Endothelial cell of umbilical vein (primary cell): ENCODE measurements at regions not wholly inside any gene's neighbourhood (a gene's known extent, or its start where the extent isn't known, plus 50 kb on each side); places are given as distances from the start of the nearest gene placed in this dataset.

ENCODE experiments used
- BruUV-seq: library from RNA; stranded (reverse); fragments of 400-500 nt; replicated peaks from 2 replicates; lab custom pipeline; 2021; lab: Mats Ljungman, UMichigan
- CTCF ChIA-PET: fragments of 300-600, 350-600 bp; sonication (Branson Sonifier 250); formaldehyde crosslinking; loops from one replicate; lab custom pipeline; 2021; ENCODE audit warnings: antibody characterized with exemption, inconsistent platforms; lab: Charles Lee
- POLR2A ChIA-PET: fragments of 300-600, 350-600 bp; sonication (Branson Sonifier 250); formaldehyde crosslinking; loops from one replicate; lab custom pipeline; 2021; ENCODE audit warnings: antibody characterized with exemption, inconsistent platforms; lab: Charles Lee
- DNase-seq: peaks from one replicate; pipeline ENCODE4 v3.0.0-alpha.2; 2011; ENCODE audit warnings: low read depth, low spot score
- FAIRE-seq: peaks from 2 replicates; lab custom pipeline; 2011; peaks lifted over from hg19 to GRCh38; lab: Jason Lieb, UNC
- H2AFZ ChIP-seq: 2 replicates; pipeline ENCODE4 v1.6.0; 2012; ENCODE audit warnings: low read depth, low read length, control low read depth, inconsistent platforms
- H3K27ac ChIP-seq: 2 replicates; pipeline ENCODE4 v1.5.1; 2011; ENCODE audit warnings: low read depth, mild to moderate bottlenecking, control low read depth, low read length, moderate library complexity; ENCODE audit not compliant: insufficient read depth
- H3K27me3 ChIP-seq, 2 experiments: 2 replicates each; pipeline versions ENCODE4 v1.6.0 to v1.6.1; 2011; ENCODE audit warnings: low read length in 2 of 2, mixed read lengths in 1 of 2; ENCODE audit not compliant: control insufficient read depth in 2 of 2, insufficient read depth in 2 of 2
- H3K36me3 ChIP-seq, 2 experiments: 2 replicates in 1 of 2; 3 replicates in 1 of 2; pipeline ENCODE4 v1.5.1; 2011; ENCODE audit warnings: low read length in 2 of 2, mild to moderate bottlenecking in 1 of 2, moderate library complexity in 1 of 2; ENCODE audit not compliant: control insufficient read depth in 2 of 2, insufficient read depth in 2 of 2; ENCODE audit errors: extremely low read depth in 1 of 2
- H3K4me1 ChIP-seq: 3 replicates; pipeline ENCODE4 v1.5.1; 2011; ENCODE audit warnings: mild to moderate bottlenecking, low read length; ENCODE audit not compliant: control insufficient read depth, insufficient read depth; ENCODE audit errors: extremely low read depth
- H3K4me2 ChIP-seq: 2 replicates; pipeline ENCODE4 v1.6.1; 2011; ENCODE audit warnings: low read length, control low read depth, mixed read lengths; ENCODE audit not compliant: insufficient read depth
- H3K4me3 ChIP-seq, 3 experiments: fragments of 200-600 bp in 1 of 3; sonication (generic), shearing (Covaris generic) in 1 of 3; replicated peaks in 1 of 3; 2 replicates each; pipeline ENCODE4 v1.5.1; 2011 to 2016; ENCODE audit warnings: control low read depth in 3 of 3, low read length in 3 of 3, mild to moderate bottlenecking in 2 of 3, inconsistent platforms in 1 of 3, low read depth in 1 of 3, moderate library complexity in 1 of 3; ENCODE audit not compliant: insufficient read depth in 1 of 3
- H3K79me2 ChIP-seq: 2 replicates; pipeline ENCODE4 v1.6.0; 2012; ENCODE audit warnings: low read length, inconsistent platforms; ENCODE audit not compliant: control insufficient read depth, insufficient read depth
- H3K9ac ChIP-seq: replicated peaks from 2 replicates; pipeline ENCODE3; 2011; ENCODE audit warnings: low read length, control low read depth; ENCODE audit not compliant: insufficient read depth; ENCODE audit errors: extremely low read depth
- H3K9me1 ChIP-seq: replicated peaks from 3 replicates; pipeline ENCODE4 v1.6.0; 2011; ENCODE audit warnings: mild to moderate bottlenecking, low read length; ENCODE audit not compliant: control insufficient read depth, insufficient read depth; ENCODE audit errors: extremely low read depth
- H3K9me3 ChIP-seq: replicated peaks from 2 replicates; pipeline ENCODE4 v1.5.1; 2012; ENCODE audit warnings: low read length, inconsistent platforms; ENCODE audit not compliant: control insufficient read depth, insufficient read depth
- H4K20me1 ChIP-seq: replicated peaks from 2 replicates; pipeline ENCODE3; 2011; ENCODE audit warnings: mild to moderate bottlenecking, low read length; ENCODE audit not compliant: control insufficient read depth, insufficient read depth; ENCODE audit errors: extremely low read depth
- EZH2 ChIP-seq: IDR thresholded peaks from 2 replicates; pipeline ENCODE4 v1.6.1; 2012; ENCODE audit warnings: borderline replicate concordance, low read depth, mild to moderate bottlenecking, moderate library complexity, low read length, inconsistent platforms; ENCODE audit not compliant: severe bottlenecking
- FOS ChIP-seq: IDR thresholded peaks from 2 replicates; pipeline ENCODE4 v1.6.1; 2011; ENCODE audit warnings: mild to moderate bottlenecking, low read length, moderate library complexity, borderline replicate concordance; ENCODE audit not compliant: insufficient read depth
- GATA2 ChIP-seq: IDR thresholded peaks from 2 replicates; pipeline ENCODE4 v1.7.0; 2011; ENCODE audit warnings: low read depth, mild to moderate bottlenecking, moderate library complexity, mixed read lengths, low read length; ENCODE audit not compliant: insufficient read length, insufficient read depth
- JUN ChIP-seq: IDR thresholded peaks from 2 replicates; pipeline ENCODE4 v1.6.1; 2011; ENCODE audit warnings: borderline replicate concordance, low read depth; ENCODE audit not compliant: insufficient read length, insufficient read depth
- MYC ChIP-seq: IDR thresholded peaks from one replicate; pipeline ENCODE4 v1.6.1; 2011; ENCODE audit warnings: mild to moderate bottlenecking, low read depth, low read length
- POLR2A ChIP-seq: IDR thresholded peaks from 2 replicates; pipeline ENCODE4 v1.6.1; 2012; ENCODE audit warnings: low read depth, mild to moderate bottlenecking, control low read depth, low read length
- POLR2AphosphoS5 ChIP-seq: IDR thresholded peaks from 2 replicates; pipeline ENCODE4 v1.6.1; 2012; ENCODE audit warnings: low read depth, mild to moderate bottlenecking, control low read depth, low read length, moderate library complexity; ENCODE audit not compliant: insufficient read depth
- dilution Hi-C: fragments of 300-500 bp; cut with MboI; formaldehyde crosslinking; loops from one replicate; pipeline ENCODE4 v1.15.0; 2019; ENCODE audit warnings: low sequenced_read_pairs; ENCODE audit not compliant: extremely low pct_ligation_motif_present
- intact Hi-C: fragments of 100-400 bp; cut with micrococcal nuclease; formaldehyde crosslinking; loops from one replicate; pipeline ENCODE4 v1.10.0; 2022
- TF ChIP-seq, protein P1 (sequence below): IDR thresholded peaks from 2 replicates; pipeline ENCODE4 v1.6.1; 2011; ENCODE audit not compliant: insufficient read depth, insufficient read length
- TF ChIP-seq, protein P2 (sequence below), 2 donors: IDR thresholded peaks; 1 replicate in 1 of 2; 2 replicates in 1 of 2; pipeline ENCODE4 v1.5.1; 2011; ENCODE audit warnings: low read length in 2 of 2, mild to moderate bottlenecking in 2 of 2, moderate library complexity in 2 of 2, control low read depth in 1 of 2, inconsistent platforms in 1 of 2, low read depth in 1 of 2; ENCODE audit not compliant: insufficient read depth in 1 of 2; ENCODE audit errors: extremely low read depth in 1 of 2

DNA sequence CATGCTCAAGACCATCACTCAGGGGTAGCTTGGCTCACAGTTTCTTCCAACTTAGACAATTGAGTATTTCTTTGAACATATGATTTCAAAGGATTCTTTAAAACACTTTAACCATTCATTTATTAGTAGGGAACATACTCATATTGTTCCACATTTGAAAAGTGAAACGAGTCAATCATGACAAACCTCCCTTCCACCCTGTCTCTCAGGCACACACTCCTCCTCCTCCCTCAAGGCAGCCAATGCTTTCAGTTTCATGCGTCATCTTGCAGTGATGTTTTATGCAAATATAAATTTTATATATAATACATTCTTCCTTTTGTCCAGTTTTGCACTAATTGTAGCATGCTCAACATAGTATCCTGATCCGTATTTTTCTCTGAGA lies 126.0 kb upstream of the BOD1 start:
- H3K27me3 ChIP-seq: no peaks in the 10 kb centered on the region
- H3K4me2 ChIP-seq: no peak overlapping the region
- FAIRE-seq: no peak
- no peak overlapping the region for H3K27ac ChIP-seq
- no peaks in the 10 kb centered on the region for H3K9me3 ChIP-seq
- no peaks in the 10 kb centered on the region for H4K20me1 ChIP-seq
- H3K79me2 ChIP-seq: no peaks in the 10 kb centered on the region
- DNase-seq: no peak
- H3K9ac ChIP-seq: no peak overlapping the region
- POLR2A ChIA-PET: no interaction called here
- CTCF ChIA-PET: no interaction called here
- intact Hi-C loops: no loop called here
- no peaks in the 10 kb centered on the region for H3K4me1 ChIP-seq
- no peak overlapping the region for H2AFZ ChIP-seq
- dilution Hi-C loops: no loop called here
- TF ChIP-seq, protein P1, sequence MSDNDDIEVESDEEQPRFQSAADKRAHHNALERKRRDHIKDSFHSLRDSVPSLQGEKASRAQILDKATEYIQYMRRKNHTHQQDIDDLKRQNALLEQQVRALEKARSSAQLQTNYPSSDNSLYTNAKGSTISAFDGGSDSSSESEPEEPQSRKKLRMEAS: no peak
- TF ChIP-seq, protein P2, sequence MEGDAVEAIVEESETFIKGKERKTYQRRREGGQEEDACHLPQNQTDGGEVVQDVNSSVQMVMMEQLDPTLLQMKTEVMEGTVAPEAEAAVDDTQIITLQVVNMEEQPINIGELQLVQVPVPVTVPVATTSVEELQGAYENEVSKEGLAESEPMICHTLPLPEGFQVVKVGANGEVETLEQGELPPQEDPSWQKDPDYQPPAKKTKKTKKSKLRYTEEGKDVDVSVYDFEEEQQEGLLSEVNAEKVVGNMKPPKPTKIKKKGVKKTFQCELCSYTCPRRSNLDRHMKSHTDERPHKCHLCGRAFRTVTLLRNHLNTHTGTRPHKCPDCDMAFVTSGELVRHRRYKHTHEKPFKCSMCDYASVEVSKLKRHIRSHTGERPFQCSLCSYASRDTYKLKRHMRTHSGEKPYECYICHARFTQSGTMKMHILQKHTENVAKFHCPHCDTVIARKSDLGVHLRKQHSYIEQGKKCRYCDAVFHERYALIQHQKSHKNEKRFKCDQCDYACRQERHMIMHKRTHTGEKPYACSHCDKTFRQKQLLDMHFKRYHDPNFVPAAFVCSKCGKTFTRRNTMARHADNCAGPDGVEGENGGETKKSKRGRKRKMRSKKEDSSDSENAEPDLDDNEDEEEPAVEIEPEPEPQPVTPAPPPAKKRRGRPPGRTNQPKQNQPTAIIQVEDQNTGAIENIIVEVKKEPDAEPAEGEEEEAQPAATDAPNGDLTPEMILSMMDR (IDR thresholded peaks at IDR 0.05; ENCODE audit: extremely low read depth in 1 of 2, insufficient read depth in 1 of 2, low read depth in 1 of 2, low read length in 2 of 2): no peak
- no peak for TF ChIP-seq FOS
- no peak for TF ChIP-seq JUN
- TF ChIP-seq POLR2AphosphoS5: no peak
- no peak for TF ChIP-seq EZH2
- TF ChIP-seq GATA2: no peak
- TF ChIP-seq POLR2A: no peak
- no peak for TF ChIP-seq MYC
- no peak overlapping the region for H3K4me3 ChIP-seq
- no TSS peak for BruUV-seq
- H3K9me1 ChIP-seq: no peaks in the 10 kb centered on the region
- no peaks in the 10 kb centered on the region for H3K36me3 ChIP-seq
